Endodermal cell (in vitro differentiated cells): ENCODE measurements at regions not wholly inside any gene's neighbourhood (a gene's known extent, or its start where the extent isn't known, plus 50 kb on each side); places are given as distances from the start of the nearest gene placed in this dataset.
A peak's percentile ranks its signal among the peaks of the same experiment; 100 is the strongest.

Experiments used
- DNase-seq: peaks from one replicate; pipeline ENCODE4 v3.0.0-alpha.2; 2017
- H3K27ac ChIP-seq: 2 replicates; pipeline ENCODE4 v1.5.1; 2013; ENCODE audit warnings: mild to moderate bottlenecking, low read depth, low read length, moderate library complexity
- H3K27me3 ChIP-seq: 2 replicates; pipeline ENCODE4 v1.6.1; 2013; ENCODE audit warnings: mild to moderate bottlenecking, low read length, moderate library complexity; ENCODE audit not compliant: insufficient read depth, control insufficient read depth, poor library complexity, severe bottlenecking
- H3K36me3 ChIP-seq: 2 replicates; pipeline ENCODE4 v1.7.0; 2013; ENCODE audit warnings: mild to moderate bottlenecking, low read length, moderate library complexity; ENCODE audit not compliant: control insufficient read depth, insufficient read depth
- H3K4me1 ChIP-seq: one replicate; pipeline ENCODE4 v1.7.0; 2013; ENCODE audit warnings: low read length; ENCODE audit not compliant: control insufficient read depth, insufficient read depth
- H3K4me3 ChIP-seq: 2 replicates; pipeline ENCODE4 v1.5.1; 2013; ENCODE audit warnings: mild to moderate bottlenecking, low read length, moderate library complexity
- H3K9ac ChIP-seq: 2 replicates; pipeline ENCODE4 v1.6.1; 2013; ENCODE audit warnings: mild to moderate bottlenecking, low read length, moderate library complexity; ENCODE audit not compliant: poor library complexity, severe bottlenecking; ENCODE audit errors: extremely low read depth
- H3K9me3 ChIP-seq: 2 replicates; pipeline ENCODE4 v1.6.1; 2013; ENCODE audit warnings: mild to moderate bottlenecking, low read length, moderate library complexity; ENCODE audit not compliant: control insufficient read depth
- H3K27ac Mint-ChIP-seq: 2 replicates; pipeline ENCODE4 v1.8.0; 2020; ENCODE audit warnings: mixed read lengths
- H3K27me3 Mint-ChIP-seq: 2 replicates; pipeline ENCODE4 v1.8.0; 2021; ENCODE audit warnings: mild to moderate bottlenecking, mixed read lengths; ENCODE audit not compliant: insufficient read depth
- H3K36me3 Mint-ChIP-seq: 2 replicates; pipeline ENCODE4 v1.8.0; 2020; ENCODE audit warnings: low read depth, mixed read lengths
- H3K4me1 Mint-ChIP-seq: 2 replicates; pipeline ENCODE4 v1.8.0; 2020; ENCODE audit warnings: mixed read lengths
- H3K4me3 Mint-ChIP-seq: 2 replicates; pipeline ENCODE4 v1.8.0; 2020; ENCODE audit warnings: mild to moderate bottlenecking, moderate library complexity, mixed read lengths
- H3K9me3 Mint-ChIP-seq: 2 replicates; pipeline ENCODE4 v1.8.0; 2020; ENCODE audit warnings: mild to moderate bottlenecking, mixed read lengths
- CTCF ChIP-seq: fragments of 200-600 bp; sonication (generic); conservative IDR thresholded peaks from 2 replicates; pipeline ENCODE4 v1.5.0; 2021; ENCODE audit warnings: antibody characterized with exemption, mild to moderate bottlenecking
- WGBS, 2 experiments: methylation state at CpG; one replicate each; pipeline versions ENCODE4 v1.1.5 to v1.1.7; 2013; ENCODE audit warnings: missing lambda C conversion rate in 2 of 2, mixed read lengths in 1 of 2; ENCODE audit not compliant: insufficient coverage in 1 of 2, insufficient read length in 1 of 2; 5-methylcytosine and 5-hydroxymethylcytosine counted together

GRCh38 chr17:53525590-53525989, 297.1 kb upstream of the KIF2B start:
- Histone ChIP-seq H3K4me1 (no peaks in the 10 kb centered on the region), H3K9me3 (no peaks in the 10 kb centered on the region), H3K36me3 (no peaks in the 10 kb centered on the region), H3K9ac (no peak overlapping the region), H3K4me3 (no peak overlapping the region), H3K27me3 (no peaks in the 10 kb centered on the region), H3K27ac (no peak overlapping the region)
- no peak for TF ChIP-seq CTCF
- Mint-ChIP-seq H3K4me1 (peaks cover 3% of the 10 kb centered on the region), H3K27ac (no peak overlapping the region), H3K9me3 (no peaks in the 10 kb centered on the region), H3K27me3 (no peaks in the 10 kb centered on the region), H3K4me3 (no peak overlapping the region), H3K36me3 (no peaks in the 10 kb centered on the region)
- DNase-seq = no peak
- 100% methylated on average over 1 of the region's 2 CpGs; no CpG with 5 or more reads in 1 of the 2 experiments for WGBS, 2 experiments

- H3K36me3 Mint-ChIP-seq = no peaks in the 10 kb centered on the region
- Histone ChIP-seq H3K36me3 (no peaks in the 10 kb centered on the region), H3K27me3 (peaks cover 5% of the 10 kb centered on the region), H3K9me3 (no peaks in the 10 kb centered on the region), H3K27ac (no peak overlapping the region), H3K4me1 (no peaks in the 10 kb centered on the region), H3K4me3 (no peak overlapping the region), H3K9ac (no peak overlapping the region)
- H3K4me1 Mint-ChIP-seq = peaks cover 4% of the 10 kb centered on the region
- H3K9me3 Mint-ChIP-seq = peaks cover 8% of the 10 kb centered on the region
- WGBS, 2 experiments = 44% methylated on average over 3 of the region's 3 CpGs; no CpG with 5 or more reads in 1 of the 2 experiments
- no peak overlapping the region for H3K27ac Mint-ChIP-seq
- peak; percentile 66 for TF ChIP-seq CTCF
- no peak for DNase-seq
- no peak overlapping the region for H3K4me3 Mint-ChIP-seq
- no peaks in the 10 kb centered on the region for H3K27me3 Mint-ChIP-seq
Measured at GRCh38 chr17:53516636-53517035, 306.1 kb upstream of the KIF2B start.

GRCh38 chr17:53499277-53499676, 323.4 kb upstream of the KIF2B start:
- no peaks in the 10 kb centered on the region for H3K4me1 ChIP-seq
- no peak overlapping the region for H3K4me3 Mint-ChIP-seq
- no peak for DNase-seq
- H3K9me3 Mint-ChIP-seq = no peaks in the 10 kb centered on the region
- no peak for TF ChIP-seq CTCF
- H3K36me3 Mint-ChIP-seq = no peaks in the 10 kb centered on the region
- no peaks in the 10 kb centered on the region for H3K9me3 ChIP-seq
- H3K9ac ChIP-seq = no peak overlapping the region
- H3K4me1 Mint-ChIP-seq = no peaks in the 10 kb centered on the region
- H3K27ac Mint-ChIP-seq = no peak overlapping the region
- H3K4me3 ChIP-seq = no peak overlapping the region
- H3K36me3 ChIP-seq = no peaks in the 10 kb centered on the region
- WGBS, 2 experiments = 89 to 90% methylated on average over 2 of the region's 2 CpGs
- no peaks in the 10 kb centered on the region for H3K27me3 ChIP-seq
- H3K27ac ChIP-seq = no peak overlapping the region
- no peaks in the 10 kb centered on the region for H3K27me3 Mint-ChIP-seq
